BJ (cell line): ENCODE measurements at regions not wholly inside any gene's neighbourhood (a gene's known extent, or its start where the extent isn't known, plus 50 kb on each side); places are given as distances from the start of the nearest gene placed in this dataset.

ENCODE experiments used
- CTCF ChIA-PET: fragments of 350-600 bp; formaldehyde crosslinking; extraction: SDS; loops from one replicate; lab custom pipeline; 2021; ENCODE audit warnings: antibody characterized with exemption, inconsistent platforms; lab: Yijun Ruan, JAX
- POLR2A ChIA-PET: fragments of 300-600 bp; sonication (Branson Sonifier 250); formaldehyde crosslinking; extraction: SDS; loops from one replicate; lab custom pipeline; 2021; ENCODE audit warnings: antibody characterized with exemption; lab: Charles Lee
- DNase-seq: peaks from one replicate; pipeline ENCODE4 v3.0.0-alpha.2; 2011; ENCODE audit warnings: low read depth
- H3K27me3 ChIP-seq: 2 replicates; pipeline ENCODE4 v1.6.0; 2011; ENCODE audit warnings: low read length; ENCODE audit not compliant: control insufficient read depth, insufficient read depth
- H3K36me3 ChIP-seq: 2 replicates; pipeline ENCODE4 v1.5.1; 2011; ENCODE audit warnings: low read length; ENCODE audit not compliant: control insufficient read depth, insufficient read depth
- H3K4me3 ChIP-seq: 2 replicates; pipeline ENCODE4 v1.5.1; 2011; ENCODE audit warnings: low read depth, mild to moderate bottlenecking, control low read depth, low read length
- CTCF ChIP-seq: IDR thresholded peaks from 2 replicates; pipeline ENCODE4 v1.5.1; 2011; ENCODE audit warnings: low read depth, mild to moderate bottlenecking, control low read depth, inconsistent platforms, low read length, moderate library complexity; ENCODE audit not compliant: insufficient read depth

- H3K27me3 ChIP-seq: no peaks in the 10 kb centered on the region
- no peak for TF ChIP-seq CTCF
- ChIA-PET CTCF (no interaction called here), POLR2A (interaction anchor here (0.6 kb wide), 1 partner anchor 945 kb away, joined by 3 read pairs; no protein-coding TSS in a partner anchor)
- no peak overlapping the region for H3K4me3 ChIP-seq
- H3K36me3 ChIP-seq: no peaks in the 10 kb centered on the region
- no peak for DNase-seq
These were observed 424.7 kb upstream of the PDZRN3 start for GRCh38 chr3:74049444-74049843.

GRCh38 chr3:74048699-74049098 is 424.0 kb upstream of the PDZRN3 start:
- Histone ChIP-seq H3K36me3 (no peaks in the 10 kb centered on the region), H3K27me3 (no peaks in the 10 kb centered on the region), H3K4me3 (no peak overlapping the region)
- ChIA-PET POLR2A (no interaction called here), CTCF (no interaction called here)
- no peak for DNase-seq
- no peak for TF ChIP-seq CTCF

- TF ChIP-seq CTCF: no peak
- H3K36me3 ChIP-seq: no peaks in the 10 kb centered on the region
- no peak for DNase-seq
- no peak overlapping the region for H3K4me3 ChIP-seq
- H3K27me3 ChIP-seq: no peaks in the 10 kb centered on the region
- CTCF ChIA-PET: no interaction called here
- POLR2A ChIA-PET: no interaction called here
These were observed 420.3 kb upstream of the PDZRN3 start for GRCh38 chr3:74045000-74045399.

DNA sequence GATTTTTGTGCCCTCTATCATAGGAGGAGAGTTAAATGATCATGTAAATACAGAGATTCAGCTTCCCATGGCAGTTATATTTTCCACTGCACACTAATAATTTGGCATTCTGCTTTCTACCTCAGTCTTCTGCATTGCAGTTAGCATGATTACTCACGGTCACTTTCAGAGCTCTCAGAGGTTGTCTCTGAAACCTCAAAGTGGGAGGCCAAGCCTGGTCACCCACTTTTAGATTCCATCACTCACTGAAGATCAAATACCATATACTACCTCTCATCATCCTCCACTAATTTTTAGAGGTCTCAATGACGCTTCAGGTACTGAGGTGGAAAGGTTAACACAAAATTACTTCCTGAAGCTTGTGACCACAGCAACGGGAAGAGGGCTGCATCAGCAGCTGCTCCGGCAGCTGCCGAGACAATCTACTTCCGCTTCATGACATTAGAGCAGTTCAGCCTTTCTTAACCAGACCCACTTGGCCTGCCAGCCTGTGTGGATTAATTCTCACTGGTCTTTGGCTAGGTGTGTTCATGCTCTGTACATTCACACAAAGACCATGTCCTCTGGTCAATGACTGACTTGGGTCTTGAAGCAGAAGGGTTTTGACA is 416.4 kb upstream of the PDZRN3 start:
- Histone ChIP-seq H3K4me3 (no peak overlapping the region), H3K36me3 (no peaks in the 10 kb centered on the region), H3K27me3 (no peaks in the 10 kb centered on the region)
- no peak for TF ChIP-seq CTCF
- no peak for DNase-seq
- ChIA-PET POLR2A (no interaction called here), CTCF (no interaction called here)

DNA sequence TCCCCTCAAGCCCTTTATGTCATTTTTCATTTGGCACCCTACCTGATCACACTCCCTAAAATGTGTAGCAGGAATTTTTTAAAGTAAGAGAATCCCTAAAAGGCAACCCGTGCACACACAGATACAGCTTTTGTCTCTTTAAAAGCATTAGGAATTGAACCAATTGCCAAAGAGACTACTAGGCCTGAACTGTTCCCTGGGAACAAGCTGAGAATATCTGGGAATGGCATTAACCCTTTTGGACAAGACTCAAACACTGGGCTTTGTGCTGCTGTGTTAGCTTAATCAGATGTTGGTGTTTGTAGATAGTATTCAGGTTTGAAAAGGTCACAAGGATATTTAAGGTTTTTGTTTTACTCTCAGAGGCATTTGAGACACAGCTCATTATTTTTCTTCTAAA is 414.4 kb upstream of the PDZRN3 start:
- CTCF ChIA-PET: interaction anchor here (1.1 kb wide), 1 partner anchor 10 kb away, joined by 5 read pairs; no protein-coding TSS in a partner anchor
- no peak overlapping the region for H3K4me3 ChIP-seq
- H3K36me3 ChIP-seq: no peaks in the 10 kb centered on the region
- DNase-seq: no peak
- no peak for TF ChIP-seq CTCF
- H3K27me3 ChIP-seq: no peaks in the 10 kb centered on the region; the same call in 1 of the 2 replicates
- POLR2A ChIA-PET: interaction anchor here (0.5 kb wide), 1 partner anchor 16 kb away, joined by 3 read pairs; no protein-coding TSS in a partner anchor
